GM18507 (cell line): ENCODE measurements at regions not wholly inside any gene's neighbourhood (a gene's known extent, or its start where the extent isn't known, plus 50 kb on each side); places are given as distances from the start of the nearest gene placed in this dataset.

Experiments
- DNase-seq: peaks from one replicate; pipeline ENCODE4 v3.0.0; 2011; ENCODE audit warnings: low read depth; ENCODE audit not compliant: insufficient read length; ENCODE audit errors: extremely low spot score
- FAIRE-seq: peaks from 2 replicates; lab custom pipeline; 2011; peaks lifted over from hg19 to GRCh38; lab: Jason Lieb, UNC

DNA sequence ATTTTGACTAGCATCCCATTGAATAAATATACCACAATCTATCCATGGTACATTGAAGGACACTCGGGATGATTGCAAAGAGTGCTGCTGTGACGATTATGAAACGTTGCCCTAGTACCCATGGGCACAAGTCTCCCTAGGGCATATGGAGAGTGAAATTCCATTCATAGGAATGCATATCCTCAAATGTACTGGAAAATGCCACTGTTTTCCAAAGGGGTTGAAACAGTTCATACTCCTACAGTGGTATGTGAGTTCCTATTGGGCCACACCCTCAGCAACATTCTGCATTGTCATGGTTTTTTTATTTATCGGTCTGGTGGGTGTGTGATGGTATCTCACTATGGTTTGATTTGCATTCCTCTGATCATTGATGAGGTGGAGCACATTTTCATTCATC lies 130.6 kb downstream of the TWIST2 start:
- FAIRE-seq (no peak), DNase-seq (no peak)

DNA sequence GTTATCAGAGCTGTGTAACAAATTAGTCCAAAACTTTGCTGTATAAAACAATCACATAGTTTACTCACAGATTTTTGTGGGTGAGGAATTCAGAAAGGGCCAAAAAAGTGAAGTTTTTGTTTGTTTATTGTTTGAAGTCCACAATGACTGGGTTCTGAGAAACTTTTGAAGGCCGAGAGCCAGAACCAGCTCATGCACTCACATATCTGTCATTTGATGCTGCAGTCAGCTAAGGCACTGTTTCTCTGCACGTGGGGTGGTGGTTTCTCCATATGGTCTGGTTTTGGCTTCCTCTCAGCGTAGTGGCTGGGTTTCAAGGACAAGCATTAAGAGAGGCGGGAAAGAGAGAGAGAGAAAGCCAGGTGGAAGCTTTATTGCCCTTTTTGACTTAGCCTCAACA lies 131.8 kb downstream of the TWIST2 start:
- DNase-seq (no peak), FAIRE-seq (no peak)

DNA sequence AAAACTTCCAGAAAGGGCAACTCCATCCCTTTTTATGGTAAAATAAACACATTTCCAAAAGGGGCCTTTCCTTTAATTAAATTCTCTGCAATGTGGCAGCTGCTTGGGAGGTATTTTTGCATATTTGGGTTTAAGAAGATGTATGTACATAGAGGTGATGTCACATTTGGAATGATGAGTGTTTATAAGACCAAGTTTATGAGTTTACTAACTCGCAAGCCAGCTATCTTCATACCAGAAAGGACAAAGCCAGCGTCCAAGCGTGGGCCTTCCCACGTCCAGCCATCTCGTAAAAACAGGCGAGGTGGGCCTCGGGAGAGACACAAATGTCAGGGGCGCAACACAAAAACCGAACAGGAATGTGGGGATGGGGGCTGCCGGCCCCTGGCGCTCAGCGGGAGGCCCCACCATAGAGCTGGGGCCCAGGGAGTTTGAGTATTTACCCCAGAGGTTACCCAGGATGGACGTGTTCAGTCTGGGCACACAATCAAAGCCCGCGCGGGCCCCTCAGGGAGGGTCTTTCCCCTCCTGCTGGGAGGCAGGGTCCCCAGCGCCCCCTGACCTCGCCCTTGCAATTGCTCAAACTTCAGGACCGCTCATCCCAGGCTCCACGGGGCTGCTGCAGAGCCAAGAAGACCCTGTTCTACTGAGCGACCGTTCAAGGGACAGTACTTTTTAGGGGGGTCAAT lies 137.3 kb downstream of the TWIST2 start:
- no peak for DNase-seq
- FAIRE-seq: no peak

DNA sequence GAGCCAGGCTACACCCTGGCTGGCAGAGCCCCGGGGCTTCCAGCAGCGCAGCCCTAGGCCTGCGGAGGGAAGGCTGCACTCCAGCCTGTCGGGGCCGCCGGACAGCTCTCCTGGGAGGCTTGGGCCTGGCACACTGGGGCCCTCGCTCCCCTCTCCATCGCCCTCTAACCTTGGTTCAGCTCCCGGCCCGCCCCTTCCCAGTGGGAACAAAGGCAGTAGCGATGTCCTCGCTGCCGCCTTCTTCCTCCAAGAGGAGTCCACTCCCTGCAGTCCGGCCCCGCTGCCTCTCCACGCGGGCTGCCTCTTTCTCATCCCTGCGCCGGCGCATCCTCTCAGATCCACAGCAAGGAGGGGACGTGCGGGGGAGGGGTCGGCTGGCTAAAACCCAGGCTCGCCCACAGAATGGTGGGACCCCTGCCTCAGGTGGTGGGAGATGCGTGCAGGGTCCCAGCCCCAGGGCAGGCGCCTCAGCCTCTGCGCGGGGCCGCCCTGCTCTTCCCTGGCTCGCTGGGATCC lies 138.1 kb downstream of the TWIST2 start:
- FAIRE-seq: no peak
- no peak for DNase-seq

DNA sequence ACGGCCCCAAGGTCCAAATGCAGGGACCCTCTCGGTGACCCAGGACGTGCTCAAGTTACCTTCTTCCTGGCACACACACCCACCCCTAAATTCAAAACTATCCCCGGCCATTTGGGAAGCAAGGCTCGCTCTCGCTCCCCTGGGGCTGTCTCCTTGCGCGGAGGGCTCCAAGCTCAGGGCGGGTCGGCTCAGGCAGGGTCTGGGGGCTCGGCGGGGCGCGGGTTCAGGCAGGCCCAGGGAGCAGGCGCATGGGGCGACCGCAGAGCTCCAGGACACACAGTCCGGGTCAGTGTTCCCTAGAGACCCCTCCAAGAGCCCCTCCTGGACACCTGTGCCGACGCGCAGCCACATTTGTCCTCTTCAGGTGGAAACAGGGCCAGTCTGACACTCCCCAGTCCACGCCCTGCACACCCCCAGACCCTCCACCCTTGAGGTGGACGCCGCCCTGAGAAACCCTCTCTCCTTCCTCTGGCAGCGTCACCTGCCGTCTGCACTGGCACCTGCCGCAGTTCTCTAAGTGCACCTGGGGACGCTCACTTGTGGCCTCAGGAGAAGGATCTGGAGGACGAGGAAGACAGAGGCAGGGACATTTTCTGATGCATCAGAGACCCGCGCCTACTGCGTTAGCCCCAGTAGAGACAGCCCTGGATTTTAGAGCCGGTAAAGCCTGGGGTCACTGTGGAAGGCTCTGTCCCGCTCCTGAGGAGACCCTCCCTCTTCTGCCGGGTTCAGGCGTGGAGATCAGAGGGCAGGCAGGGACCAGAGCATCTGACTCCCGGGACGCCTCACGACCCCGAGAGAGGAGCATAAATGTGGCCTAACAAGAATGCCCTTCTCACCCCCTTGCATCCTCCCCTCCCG lies 138.8 kb downstream of the TWIST2 start:
- no peak for FAIRE-seq

DNA sequence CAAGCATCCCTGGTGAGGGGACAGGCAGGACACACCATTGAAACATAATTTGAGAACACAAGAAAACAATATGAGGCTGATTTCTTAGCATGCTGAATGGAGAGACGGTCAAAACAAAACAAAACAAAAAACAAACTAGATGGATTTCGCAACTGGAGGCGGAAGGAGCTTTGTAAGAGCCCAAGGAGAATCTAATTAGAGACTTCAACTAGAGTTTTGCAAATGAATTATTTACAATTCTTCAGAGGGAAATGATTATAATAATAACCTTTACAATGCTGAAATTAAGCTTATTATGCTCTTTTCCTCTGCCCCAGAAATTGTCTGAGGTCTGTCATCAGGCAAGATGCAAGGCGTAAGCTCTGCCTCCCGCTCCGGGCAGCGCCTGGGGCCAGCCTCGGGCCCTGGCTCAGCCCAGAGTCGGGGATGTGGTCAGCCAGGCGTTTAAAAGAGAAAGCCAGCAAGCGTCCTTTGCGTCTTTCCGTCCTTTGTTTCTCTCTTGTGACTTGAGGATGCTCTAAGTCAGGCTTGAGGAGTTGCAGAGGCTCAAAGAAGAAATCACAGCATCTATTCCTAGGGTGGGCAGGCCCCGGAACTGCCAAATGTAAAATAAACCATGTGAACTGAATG lies 139.6 kb downstream of the TWIST2 start:
- no peak for FAIRE-seq
- DNase-seq: no peak

More for the DNA sequence above, 138.8 kb downstream of the TWIST2 start:
- DNase-seq: no peak

DNA sequence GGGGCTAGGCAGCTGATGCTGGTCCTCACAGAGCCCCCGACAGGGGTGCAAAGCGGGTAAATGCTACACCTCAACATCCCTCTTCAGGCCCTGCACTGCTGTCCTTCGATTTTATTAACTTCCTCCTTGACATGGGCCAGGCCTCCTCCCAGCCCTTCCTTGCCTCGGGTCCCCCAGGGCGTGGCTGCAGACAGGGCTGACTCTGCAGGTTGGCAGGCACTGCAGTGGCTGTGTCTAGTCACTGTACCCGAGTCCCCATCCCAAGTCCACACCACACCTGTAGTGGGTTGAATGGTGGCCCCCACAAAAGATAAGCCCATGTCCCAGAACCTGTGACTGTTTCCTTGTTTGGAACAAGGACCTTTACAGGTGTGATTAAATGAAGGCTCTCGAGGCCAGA lies 140.2 kb downstream of the TWIST2 start:
- FAIRE-seq (no peak), DNase-seq (no peak)

DNA sequence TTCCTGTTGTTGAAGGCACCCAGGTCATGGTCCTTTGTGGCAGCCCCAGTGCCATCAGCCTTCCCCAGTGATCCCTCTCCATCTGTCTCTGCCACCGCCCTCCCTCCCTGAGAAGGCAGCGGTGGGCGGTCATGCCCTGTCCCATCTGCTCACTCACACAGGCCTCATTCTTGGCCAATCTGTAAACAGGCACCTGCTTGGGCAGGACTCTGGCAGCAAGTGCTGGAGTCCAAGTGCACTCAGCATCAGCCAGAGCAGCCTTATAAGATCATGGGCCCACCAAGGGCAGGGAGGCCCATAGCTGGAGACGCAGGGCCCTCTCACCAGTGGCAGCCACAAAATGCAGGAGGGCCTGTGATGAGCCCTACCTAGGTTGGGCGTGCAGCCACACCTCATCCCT lies 140.9 kb downstream of the TWIST2 start:
- DNase-seq (no peak), FAIRE-seq (no peak)

DNA sequence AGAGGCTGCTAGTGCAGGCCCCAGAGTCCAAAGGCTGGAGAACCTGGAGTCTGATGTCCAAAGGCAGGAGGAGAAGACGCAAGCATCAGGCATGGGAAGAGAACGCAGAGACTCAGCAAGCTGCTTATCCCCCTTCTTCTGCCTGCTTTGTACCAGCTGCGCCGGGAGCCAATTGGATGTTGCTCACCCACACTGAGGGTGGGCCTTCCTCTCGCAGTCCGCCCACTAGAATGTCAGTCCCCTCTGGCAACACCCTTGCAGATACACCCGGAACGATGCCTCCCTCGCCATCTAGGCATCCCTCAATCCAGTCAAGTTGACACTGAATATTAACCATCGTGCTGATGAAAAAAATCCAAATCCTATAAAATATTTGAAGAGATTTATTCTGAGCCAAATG lies 141.6 kb downstream of the TWIST2 start:
- no peak for FAIRE-seq
- no peak for DNase-seq

DNA sequence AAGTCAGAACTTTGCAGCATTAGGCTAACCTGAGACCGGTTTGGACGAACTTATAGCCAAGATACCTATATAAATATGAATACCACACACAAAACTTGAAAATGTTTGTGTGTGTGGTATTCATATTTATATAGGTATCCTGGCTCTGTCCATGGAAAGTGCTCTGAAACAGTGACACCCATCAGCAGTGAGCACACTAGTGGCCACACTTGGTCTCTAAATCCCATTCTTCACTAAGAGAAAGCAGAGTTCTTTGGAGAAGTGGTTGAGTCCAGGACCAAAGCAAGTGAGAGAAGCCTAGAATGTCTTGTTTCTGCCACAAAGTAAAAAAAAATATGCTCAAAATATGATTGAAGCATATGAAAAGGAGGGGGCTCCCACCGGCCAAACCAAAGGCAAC lies 146.5 kb downstream of the TWIST2 start:
- DNase-seq (no peak), FAIRE-seq (no peak)

DNA sequence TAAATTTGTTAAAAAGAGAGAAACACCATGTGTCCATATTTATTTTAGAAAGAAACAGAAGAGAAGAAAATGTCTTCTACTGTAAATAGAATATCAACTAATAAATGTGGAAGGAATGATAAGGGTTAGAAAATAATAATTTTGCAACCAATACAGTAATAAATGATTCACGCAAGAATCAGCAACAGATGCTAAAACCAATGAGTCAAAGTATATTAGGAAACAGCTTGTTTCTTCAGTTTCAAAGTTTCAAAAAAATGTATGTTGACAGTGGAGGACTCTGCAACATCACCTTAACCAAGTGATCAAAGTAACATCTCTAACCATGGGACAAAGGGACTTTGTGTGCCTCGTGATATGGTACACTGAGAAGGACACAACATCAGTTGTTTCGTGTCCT lies 147.0 kb downstream of the TWIST2 start:
- no peak for FAIRE-seq
- DNase-seq: no peak

DNA sequence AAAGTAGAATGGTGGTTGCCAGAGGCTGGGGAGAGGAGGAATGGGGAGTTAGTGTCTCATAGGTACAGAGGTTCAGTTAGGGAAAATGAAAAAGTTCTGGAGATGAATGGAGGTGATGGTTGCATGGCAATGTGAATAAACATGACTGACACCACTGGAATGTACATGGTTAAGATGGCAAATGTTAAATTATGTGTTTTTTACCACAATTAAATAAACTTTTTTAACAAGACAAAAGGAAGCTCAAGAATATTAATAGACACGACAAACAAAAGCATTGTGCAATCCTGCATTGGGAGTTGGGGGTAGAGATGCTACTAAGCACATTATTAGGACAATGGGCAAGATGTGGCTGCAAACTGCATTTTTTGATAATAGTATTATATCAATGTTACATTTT lies 147.7 kb downstream of the TWIST2 start:
- FAIRE-seq: no peak

DNA sequence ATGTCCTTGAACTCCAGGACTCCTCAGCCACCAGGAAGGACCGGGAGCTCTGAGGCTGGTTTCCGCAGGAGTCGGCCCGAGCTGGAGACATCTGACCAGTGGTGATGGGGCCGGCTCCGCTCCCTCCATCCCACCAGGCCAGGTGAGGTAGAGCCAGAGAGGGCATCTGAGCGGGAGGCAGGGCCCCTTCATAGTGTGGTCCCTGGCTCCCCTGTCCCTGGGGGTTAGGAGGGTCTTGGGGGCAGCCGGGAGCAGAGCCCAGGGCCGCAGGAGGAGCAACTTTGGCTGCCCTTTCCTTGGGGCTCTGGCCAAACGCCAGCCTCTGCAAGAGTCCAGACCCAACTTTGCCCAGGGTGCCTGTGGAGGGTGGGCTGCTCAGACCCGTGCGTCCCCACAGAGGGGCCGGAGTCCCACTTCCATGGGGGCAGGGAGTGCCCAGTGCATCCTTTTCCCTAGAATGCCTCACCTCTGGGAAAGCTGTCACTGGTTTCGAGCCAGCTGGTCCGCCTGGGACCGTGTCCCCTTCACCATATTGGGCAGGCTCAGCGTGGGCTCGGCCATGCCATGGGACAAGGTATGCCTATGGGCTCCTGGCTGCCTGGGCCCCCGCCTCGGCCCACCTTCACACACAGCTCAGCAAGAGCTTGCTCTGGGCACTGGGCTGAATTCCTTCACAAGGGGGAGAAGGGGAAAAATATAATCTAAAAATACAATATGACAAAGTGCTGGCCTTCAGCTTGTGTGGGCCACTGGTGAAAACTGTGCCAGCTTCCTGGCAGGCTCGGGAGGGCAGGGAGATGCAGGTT lies 148.6 kb downstream of the TWIST2 start:
- no peak for FAIRE-seq

More for the DNA sequence above, 147.7 kb downstream of the TWIST2 start:
- DNase-seq: no peak

DNA sequence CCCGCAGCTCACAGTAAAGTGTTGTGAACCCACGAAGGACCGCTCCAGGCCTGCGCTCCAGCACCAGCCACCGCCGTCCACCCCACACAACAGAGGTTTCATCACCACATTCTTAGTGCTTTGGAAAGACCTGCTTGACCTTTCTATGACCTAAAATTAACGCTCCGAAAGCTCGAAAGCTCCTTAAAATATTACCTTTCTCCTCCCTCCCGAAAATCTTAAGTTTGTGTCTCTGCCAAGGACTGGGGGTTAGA lies 149.2 kb downstream of the TWIST2 start:
- DNase-seq (no peak), FAIRE-seq (no peak)

More for the DNA sequence above, 148.6 kb downstream of the TWIST2 start:
- no peak for DNase-seq

DNA sequence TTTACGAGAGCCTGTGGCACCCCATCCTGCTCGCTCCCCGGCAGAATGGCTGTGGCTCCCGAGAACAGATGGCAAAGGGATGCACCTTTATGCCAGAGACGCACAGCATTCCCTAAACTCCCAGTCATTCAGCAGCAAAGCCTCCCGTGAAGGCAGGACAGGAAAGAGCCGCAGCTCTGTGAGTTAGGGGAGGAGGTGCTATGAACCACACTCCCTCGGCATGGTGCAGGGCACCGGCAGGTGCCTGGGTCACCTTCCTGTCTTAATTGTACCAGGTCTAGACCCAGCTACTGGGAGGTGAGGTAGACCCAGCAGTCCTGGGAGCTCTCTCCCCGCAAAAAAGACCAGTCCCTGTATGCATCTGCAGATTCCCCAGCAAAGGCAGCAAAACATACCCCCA lies 149.8 kb downstream of the TWIST2 start:
- FAIRE-seq (no peak), DNase-seq (no peak)
